Glomerular endothelial cell (primary cell): ENCODE measurements at regions not wholly inside any gene's neighbourhood (a gene's known extent, or its start where the extent isn't known, plus 50 kb on each side); places are given as distances from the start of the nearest gene placed in this dataset.

Source experiments
- DNase-seq: peaks from one replicate; pipeline ENCODE4 v3.0.0-alpha.2; 2011; ENCODE audit warnings: low read depth, low spot score; ENCODE audit errors: extremely low read depth

DNA sequence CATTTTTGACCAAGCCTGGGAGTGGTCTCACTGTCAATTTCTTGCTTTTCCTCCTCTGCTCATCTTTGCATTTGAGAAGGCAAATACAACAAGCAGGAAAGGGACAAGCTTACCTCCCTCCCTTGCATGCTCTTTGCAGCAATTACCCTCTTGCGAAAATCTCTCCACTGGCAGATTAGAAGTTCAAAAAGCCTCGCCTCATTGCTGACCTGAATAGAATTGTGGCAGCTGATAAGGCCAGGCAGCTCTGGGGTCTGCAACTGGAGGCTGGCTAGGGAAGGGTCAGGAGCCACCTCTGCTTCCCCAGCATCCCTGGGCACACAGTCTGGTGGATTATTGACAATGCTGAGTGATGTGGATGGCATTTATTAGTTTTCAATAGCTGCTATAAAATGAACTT, 362.3 kb upstream of the KIF2A start:
- DNase-seq = no peak

DNA sequence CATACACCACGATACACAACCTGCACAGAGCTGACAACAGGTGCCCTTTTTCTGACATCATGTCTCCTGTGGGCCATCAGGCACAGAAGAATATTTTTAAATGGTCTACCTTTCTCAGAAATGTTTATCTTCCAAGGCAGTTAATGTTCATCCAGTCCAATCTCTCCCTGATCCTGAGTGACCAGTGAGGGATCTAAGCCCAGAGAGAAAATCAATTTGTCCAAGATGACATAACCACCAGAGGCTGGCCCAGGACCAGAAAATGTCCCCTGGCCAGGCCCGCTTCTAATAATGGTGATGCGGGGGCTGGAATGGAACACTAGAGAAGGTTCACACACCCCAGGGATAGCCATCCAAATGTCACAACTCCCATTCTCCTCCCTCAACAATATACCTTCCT, 357.9 kb upstream of the KIF2A start:
- DNase-seq = no peak

GRCh38 chr5:61949054-61949678, 356.8 kb upstream of the KIF2A start:
- no peak for DNase-seq

DNA sequence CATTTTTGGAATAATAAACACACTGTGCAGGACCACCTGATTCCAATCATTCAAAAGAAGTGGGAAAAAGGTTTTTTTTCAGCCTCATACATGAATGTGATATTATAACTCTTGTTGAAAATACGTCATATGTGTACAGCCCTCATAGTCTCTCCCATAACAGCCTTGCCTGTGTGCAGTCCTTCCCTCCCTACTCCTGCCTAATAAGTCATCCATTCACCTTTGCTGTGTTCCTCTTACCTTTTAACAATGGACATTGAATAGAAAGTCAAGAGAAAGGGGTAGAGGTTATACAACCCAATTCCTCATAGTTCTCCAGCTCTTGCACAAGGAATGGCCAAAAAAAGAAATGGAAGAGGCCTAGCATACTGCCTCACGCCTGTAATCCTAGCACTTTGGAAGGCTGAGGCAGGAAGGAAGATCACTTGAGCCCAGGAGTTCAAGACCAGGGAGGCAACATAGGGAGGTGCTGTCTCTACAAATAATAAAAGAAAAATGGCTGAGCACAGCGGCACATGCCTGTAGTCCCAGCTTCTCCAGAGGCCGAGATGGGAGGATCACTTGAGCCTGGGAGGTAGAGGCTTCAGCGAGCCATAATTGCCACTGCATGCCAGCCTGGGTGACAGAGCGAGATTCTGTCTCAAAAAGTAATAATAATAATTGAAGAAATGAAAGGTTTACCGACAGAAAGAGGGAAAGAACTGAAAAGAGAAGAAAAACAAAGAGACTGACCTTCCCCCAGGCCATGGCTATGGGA, 356.1 kb upstream of the KIF2A start:
- DNase-seq = no peak

DNA sequence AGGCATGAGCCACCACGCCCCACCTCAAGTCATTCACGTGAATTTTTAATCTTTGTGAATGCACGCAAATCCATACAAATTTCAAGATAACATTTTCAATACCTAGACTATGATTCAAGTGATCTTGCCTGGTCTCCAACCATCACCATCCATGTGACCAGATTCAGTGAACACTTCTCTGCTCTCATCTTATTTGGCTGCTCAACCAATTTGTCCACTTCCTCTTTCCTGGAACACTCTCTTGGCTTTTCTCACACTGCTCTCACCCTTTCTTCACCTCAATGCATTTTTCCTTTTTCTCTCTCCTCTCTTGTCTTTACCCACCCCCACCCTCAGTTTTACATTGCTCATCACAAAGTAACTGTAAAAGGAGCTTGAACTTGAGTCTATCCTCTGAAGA, 354.7 kb upstream of the KIF2A start:
- no peak for DNase-seq

DNA sequence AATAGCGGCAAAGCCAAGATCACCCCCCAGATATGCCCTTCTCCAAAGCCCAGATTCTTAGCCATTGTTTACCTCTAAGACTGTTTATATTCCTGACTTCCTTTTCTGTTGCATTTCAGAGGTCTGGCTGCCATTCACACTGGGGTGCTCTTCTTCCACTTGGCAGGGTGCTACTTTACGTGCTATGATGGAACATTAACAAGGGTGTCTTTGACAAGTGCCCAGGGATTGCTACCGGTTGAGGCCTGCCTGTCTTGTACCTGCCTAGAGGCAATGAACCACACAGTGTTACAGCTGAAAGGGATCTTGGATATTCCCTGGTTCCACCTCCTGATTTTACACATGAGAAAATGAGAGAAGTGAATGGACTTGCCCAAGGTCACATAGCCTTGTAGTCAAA, 352.1 kb upstream of the KIF2A start:
- no peak for DNase-seq

GRCh38 chr5:61964201-61964600, 341.8 kb upstream of the KIF2A start:
- DNase-seq = no peak

DNA sequence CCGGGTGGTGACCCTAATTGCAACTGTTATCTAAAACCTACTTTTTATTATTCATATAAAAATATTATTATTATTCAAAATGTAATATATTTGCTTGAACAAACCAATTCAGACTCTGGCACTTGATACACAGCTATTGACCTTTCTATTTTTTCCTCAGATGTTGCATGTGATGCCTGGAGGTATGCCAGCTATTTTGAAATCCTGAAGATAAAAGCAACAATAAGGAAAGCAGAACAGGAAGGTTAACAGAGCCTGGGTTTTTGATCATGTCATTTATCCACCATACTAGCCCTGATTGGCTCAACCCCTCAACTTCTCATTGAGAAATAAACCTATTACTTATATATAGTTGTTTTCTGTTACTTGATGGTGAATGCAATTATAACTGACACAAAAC, 340.9 kb upstream of the KIF2A start:
- DNase-seq = no peak

- DNase-seq = no peak
These were observed 340.5 kb upstream of the KIF2A start for GRCh38 chr5:61965490-61965889.

GRCh38 chr5:61966296-61966955, 339.6 kb upstream of the KIF2A start:
- DNase-seq = no peak

GRCh38 chr5:61966997-61967396, 339.0 kb upstream of the KIF2A start:
- no peak for DNase-seq

DNA sequence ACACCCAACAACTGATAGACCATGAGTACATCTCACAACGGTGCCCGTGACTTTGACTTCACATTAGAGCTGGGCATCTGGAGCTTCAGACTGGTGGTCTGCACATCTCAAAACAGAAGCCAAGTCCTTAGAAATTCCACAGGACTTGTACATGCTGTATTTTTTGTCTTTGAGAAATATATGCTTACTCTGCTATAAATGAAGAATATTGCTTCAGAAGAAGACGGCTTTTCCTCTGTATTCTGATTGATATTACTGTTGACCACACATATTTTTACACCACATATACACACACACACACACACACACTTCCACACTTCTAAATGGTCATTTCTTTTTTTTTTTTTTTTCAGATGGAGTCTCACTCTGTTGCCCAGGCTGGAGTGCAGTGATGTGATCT, 338.3 kb upstream of the KIF2A start:
- DNase-seq = no peak

DNA sequence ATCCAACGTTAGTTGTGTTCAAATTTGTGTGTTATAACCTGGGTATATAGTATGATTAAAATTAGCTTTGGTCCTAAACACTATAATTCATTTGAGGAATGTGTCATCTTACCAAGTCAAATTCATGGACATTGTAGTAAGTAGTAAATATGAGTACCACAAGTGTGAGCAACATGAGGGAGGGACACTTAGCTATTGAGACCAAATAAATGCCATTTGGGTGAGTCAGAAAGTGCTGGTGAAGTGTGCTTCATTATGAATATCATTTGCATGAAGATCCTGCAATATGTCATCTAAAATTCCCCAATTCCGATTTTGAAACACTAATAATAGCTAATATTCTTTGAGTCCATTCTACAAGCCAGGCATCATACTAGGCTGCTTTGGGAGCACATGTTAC, 336.7 kb upstream of the KIF2A start:
- no peak for DNase-seq

DNA sequence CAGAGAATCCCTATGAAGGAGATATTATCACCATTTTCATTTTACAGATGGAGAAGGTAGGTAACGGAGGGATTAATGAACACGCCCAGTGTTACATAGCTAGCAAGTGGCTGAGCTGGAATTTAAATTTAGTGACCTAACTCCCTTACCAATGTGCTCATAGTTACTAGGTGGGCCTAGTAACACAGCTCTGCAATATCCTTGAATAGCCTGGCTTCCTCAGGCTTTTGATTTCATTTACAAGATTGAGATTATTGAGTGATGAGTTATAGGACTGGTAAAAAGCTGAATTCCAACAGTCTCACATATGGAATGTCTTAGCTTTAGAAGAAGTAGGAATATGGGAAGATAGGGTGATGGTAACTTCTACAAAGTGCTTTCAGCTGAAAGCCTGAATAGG, 336.3 kb upstream of the KIF2A start:
- no peak for DNase-seq

- no peak for DNase-seq
These were observed 335.8 kb upstream of the KIF2A start for GRCh38 chr5:61970218-61970617.

- no peak for DNase-seq
These were observed 331.3 kb upstream of the KIF2A start for GRCh38 chr5:61974680-61975079.

GRCh38 chr5:61981886-61982285, 324.1 kb upstream of the KIF2A start:
- no peak for DNase-seq

DNA sequence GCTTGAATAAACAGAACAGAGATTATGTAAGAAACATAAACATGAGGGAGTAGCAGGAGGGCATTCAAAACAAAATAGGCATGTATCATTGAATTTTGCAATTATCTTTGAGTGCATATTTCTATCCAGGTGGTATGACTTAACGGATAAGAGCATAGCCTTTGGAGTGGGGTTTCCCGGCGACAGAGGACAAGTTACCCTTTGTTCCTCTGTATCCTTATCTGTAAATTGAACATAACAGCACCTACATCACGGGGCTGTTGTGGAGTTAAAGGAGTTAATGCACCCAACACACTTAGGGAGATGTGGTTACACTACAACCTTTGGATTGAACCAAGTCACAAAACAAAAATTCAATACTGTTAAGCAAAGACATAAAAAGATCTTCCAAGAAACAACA, 314.6 kb upstream of the KIF2A start:
- DNase-seq = no peak

DNA sequence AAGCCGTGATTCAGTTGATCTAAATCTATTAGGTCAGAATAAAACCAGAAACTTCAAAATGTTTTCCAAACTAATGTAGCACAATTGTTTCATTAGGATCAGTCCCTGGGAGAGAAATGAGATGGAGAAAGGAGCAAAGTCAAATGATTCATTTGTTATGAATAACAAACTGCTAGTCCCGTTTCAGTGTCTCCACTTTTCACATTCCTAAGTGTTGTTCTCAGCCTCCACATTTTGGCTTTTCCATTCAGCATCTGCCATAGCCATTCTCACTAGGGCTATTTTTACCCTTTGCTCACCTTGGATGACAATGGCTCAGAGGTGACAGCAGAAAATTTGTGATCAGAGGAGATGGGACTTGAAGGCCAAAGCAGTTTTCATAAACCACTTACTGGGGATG, 314.1 kb upstream of the KIF2A start:
- no peak for DNase-seq

- no peak for DNase-seq
These were observed 312.6 kb upstream of the KIF2A start for GRCh38 chr5:61993295-61993927.

- DNase-seq = no peak
These were observed 311.8 kb upstream of the KIF2A start for GRCh38 chr5:61994171-61994570.

- no peak for DNase-seq
These were observed 310.5 kb upstream of the KIF2A start for GRCh38 chr5:61995486-61995885.
